ENCODE measurements at regions not wholly inside any gene's neighbourhood (a gene's known extent, or its start where the extent isn't known, plus 50 kb on each side); places are given as distances from the start of the nearest gene placed in this dataset.

DNA sequence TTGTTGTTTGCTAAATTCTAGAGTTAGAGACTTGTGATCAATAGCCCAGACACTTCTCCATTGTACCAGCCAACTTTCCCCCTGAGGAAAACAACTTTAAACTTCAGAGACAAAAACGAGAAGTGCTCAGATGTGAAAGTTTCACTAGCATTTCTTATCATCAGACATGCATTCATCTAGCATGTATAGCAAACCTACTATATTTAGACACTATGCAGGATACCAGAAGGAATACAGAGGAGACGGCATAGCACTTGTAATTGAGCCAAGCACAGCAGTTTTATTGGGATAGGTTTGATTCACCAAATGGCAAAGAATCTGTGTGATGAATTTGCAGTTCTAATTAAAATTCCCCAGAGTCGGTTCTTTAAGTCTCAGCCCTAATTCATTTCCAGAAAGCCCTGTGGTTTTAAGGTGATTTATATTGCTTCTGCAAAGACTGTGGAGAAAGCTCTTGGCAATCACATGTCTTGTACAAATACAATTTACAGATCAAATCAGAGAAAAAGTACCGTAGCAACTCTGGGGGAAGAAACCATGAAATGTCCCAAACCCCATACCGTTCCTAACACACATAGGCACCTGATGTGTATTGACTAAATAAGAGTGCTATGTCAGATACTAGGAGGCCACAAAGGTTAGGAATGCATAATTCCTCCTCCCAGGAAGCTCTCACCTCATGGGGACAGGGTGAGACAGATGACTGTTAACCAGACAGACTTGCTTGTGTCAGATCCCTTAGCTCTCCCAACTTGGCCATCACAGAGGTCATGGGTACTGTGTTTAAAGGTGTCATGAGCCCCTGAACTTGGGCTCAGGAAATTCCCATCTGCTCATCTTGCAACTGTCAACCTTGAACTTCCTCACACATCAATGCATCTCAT, 69.6 kb upstream of the KRAS start:
- no peak for TF ChIP-seq EP300 (IDR thresholded peaks at IDR 0.05)
- TF ChIP-seq CTCF (IDR thresholded peaks at IDR 0.05): no peak
- TF ChIP-seq POLR2A (IDR thresholded peaks at IDR 0.05): no peak

All from ovary (tissue), 3 donors.